ENCODE measurements at regions not wholly inside any gene's neighbourhood (a gene's known extent, or its start where the extent isn't known, plus 50 kb on each side); places are given as distances from the start of the nearest gene placed in this dataset.

DNA sequence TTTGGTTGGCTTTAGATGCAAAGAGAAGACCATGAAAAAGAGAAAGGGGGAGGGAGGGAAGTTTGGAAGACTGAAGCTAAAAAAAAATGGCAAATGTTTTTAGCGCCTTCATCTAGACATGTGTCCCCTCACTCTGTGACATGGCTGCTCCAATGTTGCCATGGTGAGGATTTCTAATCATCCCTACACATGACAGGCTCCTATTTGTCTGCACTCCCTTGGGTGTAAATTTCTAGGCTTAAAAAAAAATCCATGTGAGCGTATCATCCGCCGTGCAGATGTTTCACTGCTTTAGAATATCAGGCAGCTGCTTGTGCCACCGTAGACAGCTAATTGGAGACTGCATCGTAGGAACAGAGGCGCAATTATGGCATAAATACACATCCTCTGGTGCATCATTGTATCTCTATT, 761.1 kb upstream of the MMS22L start:
- Histone ChIP-seq H2AFZ (ENCODE audit: low read length) (no peak overlapping the region), H3K4me3 (ENCODE audit: extremely low read depth in 1 of 4, insufficient read depth in 2 of 4, low read depth in 3 of 4, low read length in 4 of 4) (no peak overlapping the region), H3K79me2 (ENCODE audit: control insufficient read depth in 1 of 2, insufficient read depth in 2 of 2, low read length in 2 of 2) (no peaks in the 10 kb centered on the region), H4K5ac (ENCODE audit: insufficient read length, low read depth, low read length) (no peak overlapping the region), H3K18ac (ENCODE audit: extremely low read depth, low read length) (no peak overlapping the region), H3K9me3 (ENCODE audit: insufficient read depth in 2 of 2, low read depth in 1 of 2, low read length in 1 of 2) (no peaks in the 10 kb centered on the region), H3K23ac (ENCODE audit: insufficient read length) (no peak overlapping the region), H3K23me2 (ENCODE audit: low read depth, low read length) (no peaks in the 10 kb centered on the region), H3K4me1 (replicated peaks in 1 of 4; ENCODE audit: control insufficient read depth in 3 of 4, insufficient read depth in 4 of 4, low read length in 3 of 4) (peaks cover 0 to 51% (median 36%) of the 10 kb centered on the region in 4 experiments; a peak in 5 of 7 replicates), H2AK5ac (ENCODE audit: low read depth, low read length) (no peak overlapping the region), H3K36me3 (ENCODE audit: control insufficient read depth in 2 of 4, insufficient read depth in 4 of 4, low read length in 3 of 4) (no peaks in the 10 kb centered on the region), H3K27ac (ENCODE audit: low read depth, low read length) (no peak overlapping the region), H2BK12ac (ENCODE audit: low read depth, low read length) (peak overlapping the region; percentile 13; the same call in 1 of the 2 replicates), H4K91ac (replicated peaks; ENCODE audit: insufficient read length, low read length) (peak overlapping the region; percentile 20), H2BK15ac (ENCODE audit: low read length) (no peak overlapping the region), H3K56ac (replicated peaks; ENCODE audit: insufficient read length, low read depth, low read length) (no peak overlapping the region), H3K79me1 (ENCODE audit: low read depth, low read length) (no peaks in the 10 kb centered on the region), H2BK120ac (replicated peaks; ENCODE audit: low read depth, low read length) (peak overlapping the region; percentile 80), H2BK5ac (ENCODE audit: low read depth, low read length) (peak overlapping the region; percentile 67; the same call in 1 of the 2 replicates), H3K4me2 (ENCODE audit: insufficient read depth in 1 of 2, low read depth in 2 of 2, low read length in 2 of 2) (no peak overlapping the region), H3K27me3 (replicated peaks in 1 of 4; ENCODE audit: control insufficient read depth in 3 of 4, extremely low read depth in 1 of 4, insufficient read depth in 3 of 4, low read length in 3 of 4) (no peaks in the 10 kb centered on the region), H3K4ac (replicated peaks; ENCODE audit: insufficient read length, low read depth, low read length) (no peak overlapping the region), H3K9ac (replicated peaks in 1 of 4; ENCODE audit: extremely low read depth in 1 of 4, low read depth in 3 of 4, low read length in 3 of 4) (no peak overlapping the region), H4K8ac (ENCODE audit: extremely low read depth, insufficient read depth, low read length) (no peak overlapping the region), H4K20me1 (replicated peaks in 1 of 2; ENCODE audit: control insufficient read depth in 1 of 2, insufficient read depth in 2 of 2, low read length in 2 of 2) (no peaks in the 10 kb centered on the region), H2BK20ac (ENCODE audit: low read length) (peak overlapping the region; percentile 25; the same call in 1 of the 2 replicates), H3K14ac (ENCODE audit: insufficient read length) (no peak overlapping the region)
- WGBS, 2 experiments (ENCODE audit: extremely low coverage in 1 of 2, insufficient coverage in 1 of 2, insufficient read length in 1 of 2, insufficient replicate concordance in 2 of 2, low coverage in 1 of 2, low lambda C conversion rate in 2 of 2, missing lambda C conversion rate in 1 of 2) = 92% methylated on average over 7 of the region's 7 CpGs; no CpG with 5 or more reads in 1 of the 2 experiments
- DNase-seq (ENCODE audit: low read depth in 1 of 2, low spot score in 2 of 2) = no peak
- CTCF ChIA-PET (ENCODE audit: partially characterized antibody) = interaction anchor here (0.6 to 1.5 kb wide), 5 partner anchors 10 to 596 kb away, joined by 3 to 9 read pairs (median 3); no protein-coding TSS in a partner anchor
- POLR2A ChIA-PET (ENCODE audit: partially characterized antibody) = no interaction called here
- FAIRE-seq = no peak
- TF ChIP-seq CBX5 (IDR thresholded peaks at IDR 0.05; ENCODE audit: low read depth, low read length) = no peak
- TF ChIP-seq TCF12 (IDR thresholded peaks at IDR 0.05; ENCODE audit: low read depth, low read length) = no peak
- TF ChIP-seq, protein P1, sequence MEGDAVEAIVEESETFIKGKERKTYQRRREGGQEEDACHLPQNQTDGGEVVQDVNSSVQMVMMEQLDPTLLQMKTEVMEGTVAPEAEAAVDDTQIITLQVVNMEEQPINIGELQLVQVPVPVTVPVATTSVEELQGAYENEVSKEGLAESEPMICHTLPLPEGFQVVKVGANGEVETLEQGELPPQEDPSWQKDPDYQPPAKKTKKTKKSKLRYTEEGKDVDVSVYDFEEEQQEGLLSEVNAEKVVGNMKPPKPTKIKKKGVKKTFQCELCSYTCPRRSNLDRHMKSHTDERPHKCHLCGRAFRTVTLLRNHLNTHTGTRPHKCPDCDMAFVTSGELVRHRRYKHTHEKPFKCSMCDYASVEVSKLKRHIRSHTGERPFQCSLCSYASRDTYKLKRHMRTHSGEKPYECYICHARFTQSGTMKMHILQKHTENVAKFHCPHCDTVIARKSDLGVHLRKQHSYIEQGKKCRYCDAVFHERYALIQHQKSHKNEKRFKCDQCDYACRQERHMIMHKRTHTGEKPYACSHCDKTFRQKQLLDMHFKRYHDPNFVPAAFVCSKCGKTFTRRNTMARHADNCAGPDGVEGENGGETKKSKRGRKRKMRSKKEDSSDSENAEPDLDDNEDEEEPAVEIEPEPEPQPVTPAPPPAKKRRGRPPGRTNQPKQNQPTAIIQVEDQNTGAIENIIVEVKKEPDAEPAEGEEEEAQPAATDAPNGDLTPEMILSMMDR (IDR thresholded peaks at IDR 0.05; ENCODE audit: control extremely low read depth in 1 of 3, insufficient read depth in 1 of 3, low read depth in 1 of 3, low read length in 3 of 3) = no peak
- no peak for TF ChIP-seq RNF2 (IDR thresholded peaks at IDR 0.05; ENCODE audit: borderline replicate concordance, low read depth, low read length, missing control alignments, poor library complexity, severe bottlenecking)
- no peak for TF ChIP-seq SIN3A (conservative IDR thresholded peaks at IDR 0.05 in 1 of 2, IDR thresholded peaks at IDR 0.05 in 1 of 2; ENCODE audit: low read depth in 1 of 2, low read length in 2 of 2)
- TF ChIP-seq GTF2F1 (IDR thresholded peaks at IDR 0.05; ENCODE audit: borderline replicate concordance, low read depth, low read length) = no peak
- TF ChIP-seq, protein P2, sequence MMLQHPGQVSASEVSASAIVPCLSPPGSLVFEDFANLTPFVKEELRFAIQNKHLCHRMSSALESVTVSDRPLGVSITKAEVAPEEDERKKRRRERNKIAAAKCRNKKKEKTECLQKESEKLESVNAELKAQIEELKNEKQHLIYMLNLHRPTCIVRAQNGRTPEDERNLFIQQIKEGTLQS (IDR thresholded peaks at IDR 0.05; ENCODE audit: insufficient read depth, low read depth, low read length) = no peak
- TF ChIP-seq JUND (IDR thresholded peaks at IDR 0.05; ENCODE audit: low read length) = no peak
- no peak for TF ChIP-seq MAFK (IDR thresholded peaks at IDR 0.05; ENCODE audit: low read depth, low read length)
- no peak for TF ChIP-seq SIX5 (IDR thresholded peaks at IDR 0.05; ENCODE audit: low read depth, low read length)
